OCI-LY1 (cell line): ENCODE measurements at regions not wholly inside any gene's neighbourhood (a gene's known extent, or its start where the extent isn't known, plus 50 kb on each side); places are given as distances from the start of the nearest gene placed in this dataset.

Experiments
- H2AFZ ChIP-seq: fragments of 200-600 bp; sonication (generic), shearing (Covaris generic); 2 replicates; pipeline ENCODE4 v1.6.0; 2014; ENCODE audit warnings: antibody characterized with exemption, mild to moderate bottlenecking, low read length
- H3F3A ChIP-seq: fragments of 200-600 bp; sonication (generic), shearing (Covaris generic); 2 replicates; pipeline ENCODE4 v1.6.0; 2014; ENCODE audit warnings: mild to moderate bottlenecking, antibody characterized with exemption, low read length, moderate library complexity; ENCODE audit not compliant: insufficient read depth
- H3K27ac ChIP-seq: fragments of 200-600 bp; sonication (generic); 2 replicates; pipeline ENCODE4 v1.5.1; 2014; ENCODE audit warnings: low read length, mixed run types, mild to moderate bottlenecking, low read depth; ENCODE audit not compliant: poor library complexity, severe bottlenecking
- H3K27me3 ChIP-seq: fragments of 200-600 bp; sonication (generic); 2 replicates; pipeline ENCODE4 v1.6.0; 2014; ENCODE audit warnings: antibody characterized with exemption, mild to moderate bottlenecking, low read length, moderate library complexity; ENCODE audit not compliant: insufficient read depth
- H3K36me3 ChIP-seq: fragments of 200-600 bp; sonication (generic); 2 replicates; pipeline ENCODE4 v1.6.1; 2014; ENCODE audit warnings: mild to moderate bottlenecking, antibody characterized with exemption, low read length, moderate library complexity, mixed read lengths; ENCODE audit not compliant: insufficient read depth
- H3K4me1 ChIP-seq: fragments of 200-600 bp; sonication (generic); 2 replicates; pipeline ENCODE4 v1.5.1; 2014; ENCODE audit warnings: mild to moderate bottlenecking, low read length, moderate library complexity; ENCODE audit not compliant: insufficient read depth, severe bottlenecking
- H3K4me2 ChIP-seq: fragments of 200-600 bp; sonication (generic), shearing (Covaris generic); 2 replicates; pipeline ENCODE4 v1.6.1; 2014; ENCODE audit warnings: low read length
- H3K4me3 ChIP-seq: fragments of 200-600 bp; sonication (generic); 2 replicates; pipeline ENCODE4 v1.5.1; 2014; ENCODE audit warnings: low read length, low read depth, mild to moderate bottlenecking, mixed read lengths; ENCODE audit not compliant: poor library complexity, severe bottlenecking
- H3K79me2 ChIP-seq: fragments of 200-600 bp; shearing (Covaris generic); 2 replicates; pipeline ENCODE4 v1.6.1; 2016; ENCODE audit warnings: mixed run types, low read length, mixed read lengths; ENCODE audit not compliant: insufficient read depth
- H3K9ac ChIP-seq: fragments of 200-600 bp; sonication (generic), shearing (Covaris generic); 2 replicates; pipeline ENCODE4 v1.6.1; 2014; ENCODE audit warnings: mild to moderate bottlenecking, low read length, mixed read lengths
- H3K9me2 ChIP-seq: fragments of 200-600 bp; sonication (generic), shearing (Covaris generic); 2 replicates; pipeline ENCODE4 v1.6.1; 2014; ENCODE audit warnings: low read depth, mild to moderate bottlenecking, low read length, mixed read lengths
- H3K9me3 ChIP-seq: fragments of 200-600 bp; shearing (Covaris generic); 2 replicates; pipeline ENCODE4 v1.6.1; 2014; ENCODE audit warnings: low read length, mixed read lengths
- H4K20me1 ChIP-seq: fragments of 200-600 bp; sonication (generic), shearing (Covaris generic); 2 replicates; pipeline ENCODE4 v1.6.0; 2016; ENCODE audit warnings: mild to moderate bottlenecking, low read length; ENCODE audit not compliant: insufficient read depth
- EZH2 ChIP-seq: fragments of 200-600 bp; sonication (generic), shearing (Covaris generic); IDR thresholded peaks from 2 replicates; pipeline ENCODE4 v1.8.0; 2017; ENCODE audit warnings: borderline replicate concordance, mixed run types, mild to moderate bottlenecking, antibody characterized with exemption, low read length, moderate library complexity, mixed read lengths
- TF ChIP-seq, protein P1 (sequence below): fragments of 200-600 bp; sonication (generic), shearing (Covaris generic); IDR thresholded peaks from 2 replicates; pipeline ENCODE4 v1.5.1; 2017; ENCODE audit warnings: mild to moderate bottlenecking, antibody characterized with exemption, low read length, moderate library complexity, mixed read lengths

DNA sequence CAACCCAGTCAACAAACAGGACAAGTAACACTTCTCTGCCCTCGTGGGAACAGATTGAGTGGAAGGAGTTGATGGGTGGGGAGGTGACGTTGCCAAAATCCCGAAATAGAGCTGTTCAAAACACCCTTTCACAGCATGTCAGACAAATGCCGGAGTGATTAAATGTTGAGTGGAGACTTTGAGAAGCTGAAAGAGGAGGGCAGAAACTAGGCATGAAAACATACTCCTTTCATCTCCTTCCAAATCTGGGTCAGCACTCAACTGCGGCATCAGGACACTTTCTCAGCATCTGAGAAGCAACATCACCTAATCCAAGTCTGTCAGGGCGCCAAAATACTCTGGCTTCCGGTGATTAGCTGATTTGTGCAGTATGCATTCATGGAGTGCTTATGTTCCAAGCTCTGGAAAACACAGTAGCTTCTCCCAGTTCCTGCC lies 51.5 kb upstream of the MRI1 start:
- no peak overlapping the region for H3K4me2 ChIP-seq
- no peaks in the 10 kb centered on the region for H3K79me2 ChIP-seq
- no peak overlapping the region for H3K9ac ChIP-seq
- H3K4me1 ChIP-seq, result no peaks in the 10 kb centered on the region
- H3F3A ChIP-seq, result no peaks in the 10 kb centered on the region
- H3K9me3 ChIP-seq, result no peaks in the 10 kb centered on the region
- no peak overlapping the region for H3K4me3 ChIP-seq
- TF ChIP-seq, protein P1, sequence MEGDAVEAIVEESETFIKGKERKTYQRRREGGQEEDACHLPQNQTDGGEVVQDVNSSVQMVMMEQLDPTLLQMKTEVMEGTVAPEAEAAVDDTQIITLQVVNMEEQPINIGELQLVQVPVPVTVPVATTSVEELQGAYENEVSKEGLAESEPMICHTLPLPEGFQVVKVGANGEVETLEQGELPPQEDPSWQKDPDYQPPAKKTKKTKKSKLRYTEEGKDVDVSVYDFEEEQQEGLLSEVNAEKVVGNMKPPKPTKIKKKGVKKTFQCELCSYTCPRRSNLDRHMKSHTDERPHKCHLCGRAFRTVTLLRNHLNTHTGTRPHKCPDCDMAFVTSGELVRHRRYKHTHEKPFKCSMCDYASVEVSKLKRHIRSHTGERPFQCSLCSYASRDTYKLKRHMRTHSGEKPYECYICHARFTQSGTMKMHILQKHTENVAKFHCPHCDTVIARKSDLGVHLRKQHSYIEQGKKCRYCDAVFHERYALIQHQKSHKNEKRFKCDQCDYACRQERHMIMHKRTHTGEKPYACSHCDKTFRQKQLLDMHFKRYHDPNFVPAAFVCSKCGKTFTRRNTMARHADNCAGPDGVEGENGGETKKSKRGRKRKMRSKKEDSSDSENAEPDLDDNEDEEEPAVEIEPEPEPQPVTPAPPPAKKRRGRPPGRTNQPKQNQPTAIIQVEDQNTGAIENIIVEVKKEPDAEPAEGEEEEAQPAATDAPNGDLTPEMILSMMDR, result no peak
- TF ChIP-seq EZH2, result no peak
- no peaks in the 10 kb centered on the region; the same call in 1 of the 2 replicates for H3K36me3 ChIP-seq
- peaks cover 13% of the 10 kb centered on the region; the same call in 1 of the 2 replicates for H3K27me3 ChIP-seq
- no peak overlapping the region for H3K27ac ChIP-seq
- H2AFZ ChIP-seq, result no peak overlapping the region
- H4K20me1 ChIP-seq, result no peaks in the 10 kb centered on the region
- H3K9me2 ChIP-seq, result no peaks in the 10 kb centered on the region

DNA sequence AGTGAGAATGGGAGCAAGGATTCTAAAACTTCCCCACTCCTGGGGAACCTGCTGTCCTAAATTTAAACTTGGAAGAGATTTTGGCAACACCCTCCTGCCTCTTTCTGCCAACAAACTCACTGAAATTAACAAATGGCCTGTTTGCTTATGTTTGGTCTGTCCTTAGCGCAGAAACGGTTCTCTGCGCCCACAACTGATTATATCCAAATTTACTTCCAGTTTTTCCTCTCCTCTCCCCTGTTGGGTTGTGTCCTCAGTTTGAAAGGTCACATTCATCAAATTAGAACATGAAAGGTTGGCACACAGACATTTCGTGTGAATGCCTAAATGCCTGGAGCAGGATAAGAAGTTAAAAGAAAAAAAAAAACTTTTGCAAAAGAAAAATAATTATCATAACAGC lies 56.4 kb upstream of the MRI1 start:
- Histone ChIP-seq H3K4me1 (no peaks in the 10 kb centered on the region), H3K79me2 (no peaks in the 10 kb centered on the region), H3K4me2 (no peak overlapping the region), H3F3A (no peaks in the 10 kb centered on the region), H3K9me2 (no peaks in the 10 kb centered on the region), H3K9ac (no peak overlapping the region), H3K4me3 (no peak overlapping the region), H4K20me1 (no peaks in the 10 kb centered on the region), H3K27ac (no peak overlapping the region), H2AFZ (no peak overlapping the region), H3K27me3 (no peaks in the 10 kb centered on the region), H3K9me3 (0 out of 2 replicates have a peak, but pooled peaks cover 4% of the 10 kb centered on the region), H3K36me3 (no peaks in the 10 kb centered on the region; the same call in 1 of the 2 replicates)
- TF ChIP-seq, protein P1, result no peak
- no peak for TF ChIP-seq EZH2

DNA sequence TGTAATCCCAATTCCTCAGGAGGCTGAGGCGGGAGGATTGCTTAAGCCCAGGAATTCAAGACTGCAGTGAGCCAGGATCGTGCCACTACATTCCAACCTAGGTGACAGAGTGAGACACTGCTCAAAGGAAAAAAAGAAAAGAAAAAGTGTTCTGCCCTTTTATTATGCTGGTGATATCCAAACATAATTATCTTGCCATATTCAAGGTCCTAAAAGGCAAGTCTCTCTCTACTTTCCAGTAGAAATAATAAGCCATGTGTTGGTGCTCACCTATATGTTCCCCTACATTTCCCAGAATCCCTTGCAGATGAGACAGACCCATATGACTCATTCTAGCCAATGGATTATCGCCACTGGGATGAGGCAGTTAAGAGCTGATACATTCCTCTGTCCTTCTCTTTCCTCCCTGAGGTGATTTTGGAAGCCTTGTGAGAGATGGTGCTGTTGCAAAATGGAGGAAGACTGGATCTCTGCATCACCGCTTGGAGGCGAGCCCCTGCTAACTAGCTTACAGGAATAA lies 58.3 kb upstream of the MRI1 start:
- Histone ChIP-seq H2AFZ (no peak overlapping the region), H3K36me3 (no peaks in the 10 kb centered on the region; the same call in 1 of the 2 replicates), H3K9me3 (0 out of 2 replicates have a peak, but pooled peaks cover 4% of the 10 kb centered on the region), H3K9me2 (no peaks in the 10 kb centered on the region), H3K27me3 (no peaks in the 10 kb centered on the region), H3K27ac (no peak overlapping the region), H3K79me2 (no peaks in the 10 kb centered on the region), H3F3A (no peaks in the 10 kb centered on the region), H3K9ac (no peak overlapping the region), H3K4me1 (no peaks in the 10 kb centered on the region), H3K4me3 (no peak overlapping the region), H4K20me1 (no peaks in the 10 kb centered on the region), H3K4me2 (no peak overlapping the region)
- TF ChIP-seq, protein P1, result no peak
- TF ChIP-seq EZH2, result no peak
